AG04449 (cell line): ENCODE measurements at regions not wholly inside any gene's neighbourhood (a gene's known extent, or its start where the extent isn't known, plus 50 kb on each side); places are given as distances from the start of the nearest gene placed in this dataset.

Source experiments
- CTCF ChIA-PET: fragments of 350-600 bp; formaldehyde crosslinking; extraction: SDS; loops from one replicate; lab custom pipeline; 2021; ENCODE audit warnings: antibody characterized with exemption; lab: Yijun Ruan, JAX
- POLR2A ChIA-PET: fragments of 400-600, 350-600 bp; formaldehyde crosslinking; extraction: SDS; loops from one replicate; lab custom pipeline; 2020; ENCODE audit warnings: antibody characterized with exemption, inconsistent platforms; lab: Yijun Ruan, JAX
- DNase-seq: peaks from one replicate; pipeline ENCODE4 v3.0.0-alpha.2; 2010; ENCODE audit warnings: low read depth, low spot score
- H3K4me3 ChIP-seq: 2 replicates; pipeline ENCODE4 v1.5.1; 2011; ENCODE audit warnings: low read depth, mild to moderate bottlenecking, control low read depth, low read length
- TF ChIP-seq, protein P1 (sequence below): IDR thresholded peaks from one replicate; pipeline ENCODE4 v1.5.1; 2011; ENCODE audit warnings: mild to moderate bottlenecking, moderate library complexity, low read length, control low read depth, inconsistent platforms; ENCODE audit not compliant: insufficient read depth; ENCODE audit errors: missing control alignments

DNA sequence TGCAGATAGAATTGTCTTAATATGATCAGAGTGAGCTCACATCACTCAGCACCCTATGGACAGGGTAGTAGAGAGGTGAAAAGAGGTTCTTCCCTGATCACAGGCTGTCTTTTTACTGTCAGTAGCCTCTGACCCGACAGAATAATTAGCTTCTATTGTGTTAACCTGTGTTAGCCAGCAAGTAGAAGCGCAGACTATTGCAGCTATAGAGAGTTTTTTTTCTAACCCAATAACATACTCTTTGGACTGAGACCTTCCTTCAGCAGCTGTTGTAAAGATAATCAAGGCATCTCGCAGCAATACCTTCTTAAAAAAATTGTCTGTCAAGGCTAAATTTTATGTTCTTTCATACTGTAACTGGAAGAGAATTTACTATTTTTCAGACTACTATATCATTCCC, 670.4 kb downstream of the ADCYAP1 start:
- CTCF ChIA-PET = interaction anchor here (1.3 kb wide), 1 partner anchor 972 kb away, joined by 4 read pairs; no protein-coding TSS in a partner anchor
- TF ChIP-seq, protein P1, sequence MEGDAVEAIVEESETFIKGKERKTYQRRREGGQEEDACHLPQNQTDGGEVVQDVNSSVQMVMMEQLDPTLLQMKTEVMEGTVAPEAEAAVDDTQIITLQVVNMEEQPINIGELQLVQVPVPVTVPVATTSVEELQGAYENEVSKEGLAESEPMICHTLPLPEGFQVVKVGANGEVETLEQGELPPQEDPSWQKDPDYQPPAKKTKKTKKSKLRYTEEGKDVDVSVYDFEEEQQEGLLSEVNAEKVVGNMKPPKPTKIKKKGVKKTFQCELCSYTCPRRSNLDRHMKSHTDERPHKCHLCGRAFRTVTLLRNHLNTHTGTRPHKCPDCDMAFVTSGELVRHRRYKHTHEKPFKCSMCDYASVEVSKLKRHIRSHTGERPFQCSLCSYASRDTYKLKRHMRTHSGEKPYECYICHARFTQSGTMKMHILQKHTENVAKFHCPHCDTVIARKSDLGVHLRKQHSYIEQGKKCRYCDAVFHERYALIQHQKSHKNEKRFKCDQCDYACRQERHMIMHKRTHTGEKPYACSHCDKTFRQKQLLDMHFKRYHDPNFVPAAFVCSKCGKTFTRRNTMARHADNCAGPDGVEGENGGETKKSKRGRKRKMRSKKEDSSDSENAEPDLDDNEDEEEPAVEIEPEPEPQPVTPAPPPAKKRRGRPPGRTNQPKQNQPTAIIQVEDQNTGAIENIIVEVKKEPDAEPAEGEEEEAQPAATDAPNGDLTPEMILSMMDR = no peak
- POLR2A ChIA-PET = no interaction called here
- no peak for DNase-seq
- H3K4me3 ChIP-seq = no peak overlapping the region

GRCh38 chr18:1578505-1578904, 673.8 kb downstream of the ADCYAP1 start:
- TF ChIP-seq, protein P1 = no peak
- ChIA-PET CTCF (no interaction called here), POLR2A (no interaction called here)
- DNase-seq = no peak
- no peak overlapping the region for H3K4me3 ChIP-seq

- ChIA-PET CTCF (interaction anchor here (0.6 kb wide), 1 partner anchor 24 kb away, joined by 3 read pairs; no protein-coding TSS in a partner anchor), POLR2A (no interaction called here)
- TF ChIP-seq, protein P1 = no peak
- no peak for DNase-seq
- no peak overlapping the region for H3K4me3 ChIP-seq
These were observed 676.9 kb downstream of the ADCYAP1 start for GRCh38 chr18:1581581-1581980.

- ChIA-PET POLR2A (no interaction called here), CTCF (interaction anchor here (0.7 to 3.5 kb wide), 9 partner anchors 9 to 969 kb away, joined by 3 to 90 read pairs (median 3); no protein-coding TSS in a partner anchor)
- DNase-seq = no peak
- TF ChIP-seq, protein P1 = peak; percentile 28
- H3K4me3 ChIP-seq = no peak overlapping the region
These were observed 681.3 kb downstream of the ADCYAP1 start for GRCh38 chr18:1585881-1586488.

DNA sequence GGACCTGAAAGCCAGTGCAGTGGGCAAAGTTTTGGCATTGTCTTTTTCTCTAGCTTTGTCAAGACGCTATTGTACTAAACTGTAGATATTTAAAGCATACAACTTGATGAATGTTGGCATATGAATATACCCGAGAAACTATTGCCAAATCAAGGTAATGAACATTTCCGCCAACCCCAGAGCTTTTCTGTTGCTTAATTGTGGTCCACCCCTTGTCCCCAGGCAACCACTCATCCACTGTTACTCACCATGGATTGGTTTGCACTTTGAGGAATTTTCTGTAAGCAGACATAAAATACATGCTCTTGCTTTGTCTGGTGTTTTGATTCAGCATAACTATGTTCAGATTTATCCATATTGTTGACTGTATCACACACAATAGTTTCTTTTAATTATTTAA, 688.4 kb downstream of the ADCYAP1 start:
- no peak overlapping the region for H3K4me3 ChIP-seq
- ChIA-PET CTCF (no interaction called here), POLR2A (no interaction called here)
- no peak for DNase-seq
- TF ChIP-seq, protein P1 = no peak

- H3K4me3 ChIP-seq = no peak overlapping the region
- DNase-seq = no peak
- TF ChIP-seq, protein P1 = no peak
- ChIA-PET POLR2A (no interaction called here), CTCF (interaction anchor here (1.3 kb wide), 1 partner anchor 9 kb away, joined by 4 read pairs; no protein-coding TSS in a partner anchor)
These were observed 690.5 kb downstream of the ADCYAP1 start for GRCh38 chr18:1595195-1595594.
